ENCODE measurements at regions not wholly inside any gene's neighbourhood (a gene's known extent, or its start where the extent isn't known, plus 50 kb on each side); places are given as distances from the start of the nearest gene placed in this dataset.

- no peaks in the 10 kb centered on the region for H3K36me3 ChIP-seq
- no peaks in the 10 kb centered on the region for H3K9me3 ChIP-seq
- no peak overlapping the region for H3K27ac ChIP-seq
- no peak overlapping the region for H3K4me3 ChIP-seq (ENCODE audit: low read depth in 1 of 2, low read length in 1 of 2)
- H3K27me3 ChIP-seq, result peaks cover 5% of the 10 kb centered on the region
- peaks cover 13 to 15% of the 10 kb centered on the region in 2 experiments for H3K4me1 ChIP-seq (ENCODE audit: control insufficient read depth in 1 of 2, insufficient read depth in 1 of 2, low read depth in 1 of 2, low read length in 1 of 2)
- TF ChIP-seq, protein P1, sequence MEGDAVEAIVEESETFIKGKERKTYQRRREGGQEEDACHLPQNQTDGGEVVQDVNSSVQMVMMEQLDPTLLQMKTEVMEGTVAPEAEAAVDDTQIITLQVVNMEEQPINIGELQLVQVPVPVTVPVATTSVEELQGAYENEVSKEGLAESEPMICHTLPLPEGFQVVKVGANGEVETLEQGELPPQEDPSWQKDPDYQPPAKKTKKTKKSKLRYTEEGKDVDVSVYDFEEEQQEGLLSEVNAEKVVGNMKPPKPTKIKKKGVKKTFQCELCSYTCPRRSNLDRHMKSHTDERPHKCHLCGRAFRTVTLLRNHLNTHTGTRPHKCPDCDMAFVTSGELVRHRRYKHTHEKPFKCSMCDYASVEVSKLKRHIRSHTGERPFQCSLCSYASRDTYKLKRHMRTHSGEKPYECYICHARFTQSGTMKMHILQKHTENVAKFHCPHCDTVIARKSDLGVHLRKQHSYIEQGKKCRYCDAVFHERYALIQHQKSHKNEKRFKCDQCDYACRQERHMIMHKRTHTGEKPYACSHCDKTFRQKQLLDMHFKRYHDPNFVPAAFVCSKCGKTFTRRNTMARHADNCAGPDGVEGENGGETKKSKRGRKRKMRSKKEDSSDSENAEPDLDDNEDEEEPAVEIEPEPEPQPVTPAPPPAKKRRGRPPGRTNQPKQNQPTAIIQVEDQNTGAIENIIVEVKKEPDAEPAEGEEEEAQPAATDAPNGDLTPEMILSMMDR (IDR thresholded peaks at IDR 0.05), result no peak
Observed at GRCh38 chr4:138634915-138635314, 380.7 kb upstream of the NOCT start.

DNA sequence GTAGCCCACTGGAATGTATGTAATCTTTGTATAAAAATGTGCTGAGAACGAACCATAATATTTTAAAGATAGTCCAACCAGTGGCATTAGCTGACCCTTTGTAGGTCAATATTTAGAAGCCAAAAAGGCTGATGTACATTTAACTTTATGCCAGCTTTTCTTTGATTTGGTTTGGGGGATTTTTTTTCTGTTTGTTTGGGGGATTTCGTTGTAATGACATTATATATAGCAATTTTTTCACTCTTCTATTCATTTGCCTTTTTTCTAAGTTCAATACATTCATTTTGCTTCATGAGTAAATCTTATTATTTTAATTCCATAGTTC is 382.0 kb upstream of the NOCT start:
- peaks cover 9% of the 10 kb centered on the region for H3K27me3 ChIP-seq
- no peaks in the 10 kb centered on the region for H3K36me3 ChIP-seq
- no peak overlapping the region for H3K4me3 ChIP-seq (ENCODE audit: low read depth in 1 of 2, low read length in 1 of 2)
- H3K9me3 ChIP-seq, result no peaks in the 10 kb centered on the region
- peaks cover 13 to 15% of the 10 kb centered on the region in 2 experiments for H3K4me1 ChIP-seq (ENCODE audit: control insufficient read depth in 1 of 2, insufficient read depth in 1 of 2, low read depth in 1 of 2, low read length in 1 of 2)
- TF ChIP-seq, protein P1 (IDR thresholded peaks at IDR 0.05), result no peak
- H3K27ac ChIP-seq, result no peak overlapping the region

DNA sequence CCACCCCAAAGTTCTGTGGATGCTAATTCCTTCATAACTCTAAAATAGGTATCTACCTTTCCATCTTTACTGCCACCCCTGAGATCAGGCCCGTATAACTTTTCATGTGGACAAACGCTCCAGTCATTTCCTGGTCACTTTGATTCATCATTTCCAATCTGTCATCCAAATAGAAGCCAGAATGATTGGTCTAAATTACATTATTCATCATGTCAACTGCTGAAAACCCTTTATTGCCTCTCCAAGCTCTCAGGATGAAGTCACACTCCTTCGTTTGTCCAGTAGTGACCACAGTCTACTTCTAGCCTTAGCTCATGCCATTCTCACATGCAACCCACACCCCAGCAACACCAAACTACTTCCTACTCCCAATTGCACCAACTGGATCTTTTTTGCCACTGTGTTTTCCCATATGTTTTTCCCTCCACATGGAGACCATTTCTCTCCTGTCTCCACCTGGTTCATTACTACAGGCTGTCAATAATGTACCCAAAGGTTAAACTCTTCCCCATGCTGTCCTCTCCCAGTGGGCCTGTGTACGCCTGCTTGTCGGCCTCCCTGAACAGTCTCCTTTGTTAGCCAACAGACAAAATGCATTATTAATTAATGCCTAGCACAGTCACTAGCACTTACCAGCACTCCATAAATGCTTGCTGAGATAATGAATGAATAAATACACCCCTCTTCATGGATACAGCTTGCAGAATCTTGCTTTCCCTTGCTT is 382.6 kb upstream of the NOCT start:
- H3K4me3 ChIP-seq (ENCODE audit: low read depth in 1 of 2, low read length in 1 of 2), result no peak overlapping the region
- TF ChIP-seq, protein P1 (IDR thresholded peaks at IDR 0.05), result no peak

GRCh38 chr4:138630666-138631065 is 384.9 kb upstream of the NOCT start:
- Histone ChIP-seq H3K36me3 (no peaks in the 10 kb centered on the region), H3K27ac (no peak overlapping the region), H3K27me3 (peaks cover 13% of the 10 kb centered on the region), H3K9me3 (no peaks in the 10 kb centered on the region), H3K4me3 (ENCODE audit: low read depth in 1 of 2, low read length in 1 of 2) (no peak overlapping the region), H3K4me1 (ENCODE audit: control insufficient read depth in 1 of 2, insufficient read depth in 1 of 2, low read depth in 1 of 2, low read length in 1 of 2) (peaks cover 11 to 13% of the 10 kb centered on the region in 2 experiments)
- TF ChIP-seq, protein P1 (IDR thresholded peaks at IDR 0.05), result no peak

More for the DNA sequence above, 382.6 kb upstream of the NOCT start:
- no peaks in the 10 kb centered on the region for H3K9me3 ChIP-seq
- H3K27me3 ChIP-seq, result peaks cover 14% of the 10 kb centered on the region
- H3K27ac ChIP-seq, result no peak overlapping the region
- H3K4me1 ChIP-seq (ENCODE audit: control insufficient read depth in 1 of 2, insufficient read depth in 1 of 2, low read depth in 1 of 2, low read length in 1 of 2), result peaks cover 13 to 15% of the 10 kb centered on the region in 2 experiments
- no peaks in the 10 kb centered on the region for H3K36me3 ChIP-seq

DNA sequence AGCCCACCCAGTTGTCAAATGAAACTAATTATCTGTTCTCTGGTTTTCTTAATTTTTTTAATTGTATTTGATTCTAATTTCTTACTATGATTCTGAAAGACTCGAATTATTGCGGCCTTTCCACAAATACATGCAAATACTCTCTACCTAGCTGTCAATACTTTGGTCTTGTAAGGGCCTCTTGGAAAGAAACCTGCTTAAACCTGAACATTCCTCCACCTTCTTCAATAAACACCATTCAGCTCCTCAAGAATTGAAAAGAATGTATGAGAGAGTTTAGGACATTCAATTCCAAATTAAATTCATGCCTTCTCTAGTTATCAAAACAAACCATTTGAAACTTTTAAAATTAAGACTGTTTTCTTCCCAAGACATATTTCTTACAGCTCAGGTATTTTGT is 385.9 kb upstream of the NOCT start:
- Histone ChIP-seq H3K27ac (no peak overlapping the region), H3K27me3 (peaks cover 13% of the 10 kb centered on the region), H3K4me3 (ENCODE audit: low read depth in 1 of 2, low read length in 1 of 2) (no peak overlapping the region), H3K36me3 (no peaks in the 10 kb centered on the region), H3K4me1 (ENCODE audit: control insufficient read depth in 1 of 2, insufficient read depth in 1 of 2, low read depth in 1 of 2, low read length in 1 of 2) (peaks cover 3 to 4% of the 10 kb centered on the region in 2 experiments), H3K9me3 (no peaks in the 10 kb centered on the region)
- TF ChIP-seq, protein P1 (IDR thresholded peaks at IDR 0.05), result no peak
